Fibroblast of lung (primary cell): ENCODE measurements at regions not wholly inside any gene's neighbourhood (a gene's known extent, or its start where the extent isn't known, plus 50 kb on each side); places are given as distances from the start of the nearest gene placed in this dataset.
"Not testable (repeated sequence)": the region's sequence is repeated elsewhere in the genome, so short reads cannot be mapped to it uniquely, and the experiment has no call there.

ENCODE experiments used
- DNase-seq, 2 donors: peaks; one replicate each; pipeline versions ENCODE4 v3.0.0 to v3.0.0-alpha.2; 2010; ENCODE audit warnings: low read depth in 2 of 2
- H2AFZ ChIP-seq: 2 replicates; pipeline ENCODE4 v1.5.1; 2012; ENCODE audit warnings: low read length, control low read depth, inconsistent platforms
- H3K27ac ChIP-seq: 2 replicates; pipeline ENCODE4 v1.5.1; 2011; ENCODE audit warnings: low read length, control low read depth; ENCODE audit not compliant: insufficient read depth
- H3K27me3 ChIP-seq: 2 replicates; pipeline ENCODE4 v1.5.1; 2011; ENCODE audit warnings: mild to moderate bottlenecking, low read length; ENCODE audit not compliant: control insufficient read depth, insufficient read depth
- H3K36me3 ChIP-seq: 2 replicates; pipeline ENCODE4 v1.5.1; 2011; ENCODE audit warnings: low read length; ENCODE audit not compliant: control insufficient read depth, insufficient read depth
- H3K4me1 ChIP-seq: 2 replicates; pipeline ENCODE4 v1.5.1; 2011; ENCODE audit warnings: low read length; ENCODE audit not compliant: control insufficient read depth, insufficient read depth; ENCODE audit errors: extremely low read depth
- H3K4me2 ChIP-seq: 2 replicates; pipeline ENCODE4 v1.5.1; 2011; ENCODE audit warnings: low read length, control low read depth; ENCODE audit not compliant: insufficient read depth; ENCODE audit errors: extremely low read depth
- H3K4me3 ChIP-seq, 4 experiments: fragments of 200-600 bp in 1 of 4; sonication (generic) in 1 of 4; replicated peaks in 1 of 4; 2 replicates each; pipeline ENCODE4 v1.5.1; 2011 to 2016; ENCODE audit warnings: low read length in 4 of 4, low read depth in 3 of 4, mild to moderate bottlenecking in 3 of 4, control low read depth in 2 of 4, inconsistent platforms in 1 of 4, mixed read lengths in 1 of 4; ENCODE audit not compliant: insufficient read depth in 1 of 4; ENCODE audit errors: control extremely low read depth in 1 of 4
- H3K79me2 ChIP-seq: 2 replicates; pipeline ENCODE4 v1.5.1; 2012; ENCODE audit warnings: mild to moderate bottlenecking, low read length, inconsistent platforms; ENCODE audit not compliant: control insufficient read depth, insufficient read depth
- H3K9ac ChIP-seq: 2 replicates; pipeline ENCODE4 v1.5.1; 2011; ENCODE audit warnings: mild to moderate bottlenecking, low read length, control low read depth; ENCODE audit not compliant: insufficient read depth
- H3K9me3 ChIP-seq: 2 replicates; pipeline ENCODE4 v1.5.1; 2012; ENCODE audit warnings: low read depth, low read length; ENCODE audit not compliant: control insufficient read depth, insufficient read depth
- H4K20me1 ChIP-seq: 2 replicates; pipeline ENCODE4 v1.5.1; 2011; ENCODE audit warnings: low read length; ENCODE audit not compliant: control insufficient read depth, insufficient read depth; ENCODE audit errors: extremely low read depth
- CTCF ChIP-seq, 2 donors: IDR thresholded peaks in 1 of 2; conservative IDR thresholded peaks in 1 of 2; 1 replicate in 1 of 2; 2 replicates in 1 of 2; pipeline ENCODE4 v1.5.1; 2011 to 2012; ENCODE audit warnings: low read length in 2 of 2, control low read depth in 1 of 2, inconsistent platforms in 1 of 2, low read depth in 1 of 2, mild to moderate bottlenecking in 1 of 2
- EZH2 ChIP-seq: IDR thresholded peaks from 2 replicates; pipeline ENCODE4 v1.5.1; 2012; ENCODE audit warnings: low read length, control low read depth, mild to moderate bottlenecking; ENCODE audit errors: missing control alignments

GRCh38 chr2:7649461-7650228 is 732.4 kb downstream of the RNF144A start:
- H3K79me2 ChIP-seq: no peaks in the 10 kb centered on the region
- no peak for DNase-seq
- no peaks in the 10 kb centered on the region for H3K27me3 ChIP-seq
- H4K20me1 ChIP-seq: no peaks in the 10 kb centered on the region
- no peak for TF ChIP-seq EZH2
- TF ChIP-seq CTCF (conservative IDR thresholded peaks at IDR 0.05 in 1 of 2, IDR thresholded peaks at IDR 0.05 in 1 of 2; ENCODE audit: low read depth in 1 of 2, low read length in 2 of 2): no peak
- H3K4me1 ChIP-seq: no peaks in the 10 kb centered on the region
- H3K4me2 ChIP-seq: no peak overlapping the region
- H3K4me3 ChIP-seq: no peak overlapping the region
- H3K27ac ChIP-seq: no peak overlapping the region
- H3K9ac ChIP-seq: no peak overlapping the region
- H3K9me3 ChIP-seq: no peaks in the 10 kb centered on the region
- H3K36me3 ChIP-seq: no peaks in the 10 kb centered on the region
- no peak overlapping the region for H2AFZ ChIP-seq

GRCh38 chr2:7653617-7654016 is 736.4 kb downstream of the RNF144A start:
- H3K9me3 ChIP-seq: no peaks in the 10 kb centered on the region
- no peak overlapping the region for H3K4me3 ChIP-seq
- H3K27ac ChIP-seq: no peak overlapping the region
- H2AFZ ChIP-seq: no peak overlapping the region
- no peaks in the 10 kb centered on the region for H3K79me2 ChIP-seq
- H3K36me3 ChIP-seq: no peaks in the 10 kb centered on the region
- no peak for DNase-seq
- H3K4me2 ChIP-seq: no peak overlapping the region
- H4K20me1 ChIP-seq: no peaks in the 10 kb centered on the region
- H3K27me3 ChIP-seq: no peaks in the 10 kb centered on the region
- TF ChIP-seq EZH2 (no peak), CTCF (conservative IDR thresholded peaks at IDR 0.05 in 1 of 2, IDR thresholded peaks at IDR 0.05 in 1 of 2; ENCODE audit: low read depth in 1 of 2, low read length in 2 of 2) (no peak)
- no peaks in the 10 kb centered on the region for H3K4me1 ChIP-seq
- H3K9ac ChIP-seq: no peak overlapping the region

- no peak overlapping the region for H3K27ac ChIP-seq
- no peaks in the 10 kb centered on the region for H3K27me3 ChIP-seq
- H4K20me1 ChIP-seq: no peaks in the 10 kb centered on the region
- no peaks in the 10 kb centered on the region for H3K79me2 ChIP-seq
- no peak overlapping the region for H3K9ac ChIP-seq
- H3K4me3 ChIP-seq: no peak overlapping the region
- no peak for DNase-seq
- TF ChIP-seq EZH2 (no peak), CTCF (conservative IDR thresholded peaks at IDR 0.05 in 1 of 2, IDR thresholded peaks at IDR 0.05 in 1 of 2; ENCODE audit: low read depth in 1 of 2, low read length in 2 of 2) (no peak)
- no peaks in the 10 kb centered on the region for H3K4me1 ChIP-seq
- no peaks in the 10 kb centered on the region for H3K9me3 ChIP-seq
- no peak overlapping the region for H2AFZ ChIP-seq
- no peak overlapping the region for H3K4me2 ChIP-seq
- H3K36me3 ChIP-seq: no peaks in the 10 kb centered on the region
Measured at GRCh38 chr2:7655629-7656028, 738.4 kb downstream of the RNF144A start.

- H3K9me3 ChIP-seq, H3K27ac ChIP-seq, H3K4me1 ChIP-seq, H3K4me2 ChIP-seq, H3K4me3 ChIP-seq, H3K79me2 ChIP-seq, DNase-seq, H3K36me3 ChIP-seq, H3K27me3 ChIP-seq, H3K9ac ChIP-seq, H2AFZ ChIP-seq, H4K20me1 ChIP-seq: not testable (repeated sequence)
Measured at GRCh38 chr2:7657526-7657925, 740.3 kb downstream of the RNF144A start.
